Colon (tissue), 2 donors: ENCODE measurements at regions not wholly inside any gene's neighbourhood (a gene's known extent, or its start where the extent isn't known, plus 50 kb on each side); places are given as distances from the start of the nearest gene placed in this dataset.

Experiments used
- FAIRE-seq: peaks from 2 replicates; lab custom pipeline; 2012; peaks lifted over from hg19 to GRCh38; lab: Jason Lieb, UNC
- donor health status: control.
- donor health status: control.

DNA sequence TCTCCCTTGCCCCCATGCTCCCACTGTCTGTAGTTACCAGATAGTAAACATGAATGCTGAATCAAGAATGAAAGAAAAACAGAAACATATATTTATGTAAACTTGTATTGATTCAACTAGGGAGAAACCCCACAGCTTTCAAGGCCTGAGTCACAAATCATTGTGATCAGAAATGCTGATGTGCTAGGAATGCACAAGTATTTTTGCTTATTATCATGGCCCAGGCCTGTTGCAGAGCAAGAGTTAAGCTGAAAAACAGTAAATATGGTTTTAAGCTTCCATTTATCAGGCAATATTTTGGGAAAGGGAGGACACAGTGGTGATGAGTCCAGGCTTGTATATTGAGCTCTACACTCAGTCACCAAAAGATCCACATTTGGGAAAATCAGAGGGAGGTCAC is 669.6 kb downstream of the DIAPH3 start:
- FAIRE-seq: no peak

DNA sequence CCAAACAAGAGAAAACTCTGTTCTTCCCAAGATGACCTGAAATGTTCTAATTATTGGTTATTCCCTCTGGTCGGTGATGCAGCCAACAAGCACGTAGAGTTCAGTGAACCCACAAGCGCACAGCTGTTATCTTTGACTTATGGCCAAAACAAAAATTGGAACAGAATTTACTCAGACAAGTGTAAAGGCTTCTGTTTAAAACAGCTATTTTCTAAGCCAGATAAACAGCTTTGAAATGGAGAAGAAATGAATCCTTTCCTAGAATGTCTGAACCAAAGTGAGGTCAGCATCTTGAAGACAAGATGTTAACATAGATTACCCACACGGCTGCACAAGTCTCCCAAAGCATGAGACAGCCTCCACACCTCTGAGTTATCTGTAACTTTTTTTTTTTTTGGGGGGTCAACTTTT is 669.2 kb downstream of the DIAPH3 start:
- FAIRE-seq: no peak

DNA sequence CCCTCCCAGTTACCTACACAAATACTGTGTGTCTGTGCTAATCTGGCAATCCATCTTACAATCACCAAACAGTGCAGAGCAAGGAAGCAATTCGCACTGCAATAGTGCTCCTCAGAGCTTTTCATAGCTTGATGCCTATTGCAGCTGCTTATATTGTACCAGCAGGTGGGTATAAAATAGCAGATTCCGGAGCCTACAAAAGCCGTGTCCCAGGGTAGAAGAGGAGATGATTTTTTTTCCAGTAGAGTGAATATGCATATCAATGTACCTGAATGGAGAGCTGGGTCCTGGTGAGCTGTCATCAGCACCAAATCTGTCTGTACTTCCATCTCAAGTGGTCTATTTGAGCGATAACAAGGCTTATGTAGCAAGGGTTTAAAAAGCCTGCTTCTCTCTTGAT is 668.4 kb downstream of the DIAPH3 start:
- no peak for FAIRE-seq

DNA sequence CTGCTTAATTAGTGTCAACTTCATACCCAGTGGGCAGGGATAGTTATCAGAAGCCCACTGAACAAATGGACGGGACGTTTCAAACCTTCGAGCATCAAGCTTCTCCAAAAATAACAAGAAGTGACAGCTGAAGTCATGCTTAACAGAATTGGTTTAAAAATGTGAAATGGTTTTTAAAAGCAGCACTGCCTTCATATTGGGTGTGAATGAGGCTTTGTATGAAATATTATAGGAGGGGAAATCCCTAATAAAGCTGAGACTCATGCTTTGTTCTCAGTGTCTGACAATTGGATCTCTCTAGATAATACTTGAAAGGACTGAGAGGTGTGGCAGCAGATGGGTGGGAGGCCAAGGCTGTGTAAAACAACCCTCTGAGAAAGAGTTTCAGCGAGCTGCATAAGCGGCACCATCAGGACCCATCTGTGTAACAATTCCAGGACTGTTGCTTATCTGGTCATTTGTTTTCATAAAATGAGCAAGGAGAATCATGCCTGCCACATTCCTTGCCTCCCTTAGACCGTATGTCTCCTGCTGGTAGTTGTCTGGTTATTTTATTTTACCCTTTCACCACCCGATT is 667.7 kb downstream of the DIAPH3 start:
- no peak for FAIRE-seq

DNA sequence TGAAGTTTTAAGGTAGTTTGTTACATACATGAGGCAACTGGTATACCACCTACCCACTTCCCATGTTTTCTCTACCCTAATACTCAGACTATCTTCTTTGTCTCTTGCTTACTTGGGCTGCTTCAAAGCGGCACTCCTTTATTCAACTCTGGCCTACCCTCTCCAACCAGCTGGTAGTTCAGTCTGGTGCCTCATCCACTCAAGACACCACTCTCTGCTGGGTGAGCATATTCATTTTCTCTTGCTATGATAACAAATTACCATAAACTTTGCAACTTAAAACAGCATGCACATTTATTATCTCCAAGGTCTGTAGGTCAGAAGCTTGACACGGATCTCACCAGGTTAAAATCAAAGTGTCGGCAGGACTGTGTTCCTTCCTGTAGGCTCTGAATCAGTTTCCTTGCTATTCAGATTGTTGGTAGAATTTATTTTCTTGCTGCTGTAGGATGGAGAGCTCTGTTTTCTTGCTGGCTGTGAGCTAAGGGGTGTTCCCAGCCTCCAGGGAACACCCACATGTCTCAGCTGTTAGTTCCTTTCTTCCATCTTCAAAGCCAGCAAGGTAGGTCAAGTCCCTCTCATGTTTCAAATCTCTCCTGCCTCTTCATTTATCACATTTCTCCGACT is 666.0 kb downstream of the DIAPH3 start:
- no peak for FAIRE-seq

DNA sequence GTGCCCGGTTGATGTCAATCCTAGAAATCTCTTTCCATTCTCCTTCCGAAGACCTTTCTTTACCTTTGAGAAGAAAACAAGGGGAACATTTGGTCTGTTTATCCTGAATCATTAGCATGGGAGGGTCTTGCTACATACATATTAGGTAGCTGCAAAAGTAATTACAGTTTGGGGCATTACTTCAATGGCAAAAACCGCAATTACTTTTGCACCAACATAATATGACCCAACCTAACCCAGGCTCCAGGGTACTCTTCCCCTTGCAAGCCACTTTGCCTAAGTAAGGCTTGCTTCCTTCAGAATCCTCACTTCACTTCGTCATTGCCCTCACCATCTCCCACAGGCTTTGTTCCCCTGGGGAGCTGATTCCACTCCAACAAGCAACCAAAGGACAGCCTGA is 662.7 kb downstream of the DIAPH3 start:
- no peak for FAIRE-seq

DNA sequence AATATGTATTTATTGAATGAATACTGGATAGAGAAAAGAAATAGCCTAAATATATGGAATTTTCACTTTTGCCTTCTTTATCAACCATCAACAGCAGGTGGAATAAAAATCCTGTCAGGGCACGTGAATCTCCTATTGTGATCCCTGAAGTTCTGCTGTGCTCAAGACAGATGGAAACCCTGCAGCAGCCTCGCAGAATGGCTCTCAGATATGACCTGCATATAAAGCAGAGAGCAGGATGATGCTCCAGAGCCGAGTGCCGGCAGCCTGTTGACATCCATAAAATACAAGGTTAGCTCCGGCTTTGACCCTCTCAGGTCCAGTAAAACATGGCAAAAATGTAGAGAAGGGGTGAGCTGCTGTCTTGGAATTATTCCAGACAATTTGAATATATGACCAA is 659.3 kb downstream of the DIAPH3 start:
- no peak for FAIRE-seq

DNA sequence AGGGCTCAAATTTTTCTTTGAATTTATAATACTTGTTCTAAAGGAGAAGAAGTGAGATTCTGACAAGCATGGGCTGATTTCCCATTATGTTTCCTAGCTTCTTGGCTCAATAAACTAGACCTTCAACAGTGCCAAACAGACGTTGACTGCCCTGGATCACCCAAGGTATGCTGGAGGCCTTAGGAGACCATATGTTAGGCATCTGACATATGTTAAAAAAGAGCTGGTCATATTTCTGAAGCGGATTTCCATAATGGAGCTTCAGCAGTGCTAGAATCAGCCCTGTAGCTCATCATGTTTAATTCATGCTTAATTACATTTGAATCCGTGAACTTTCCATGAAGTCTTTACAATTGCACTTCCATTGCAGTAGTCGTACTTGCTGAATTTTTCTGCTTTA is 653.3 kb downstream of the DIAPH3 start:
- no peak for FAIRE-seq

DNA sequence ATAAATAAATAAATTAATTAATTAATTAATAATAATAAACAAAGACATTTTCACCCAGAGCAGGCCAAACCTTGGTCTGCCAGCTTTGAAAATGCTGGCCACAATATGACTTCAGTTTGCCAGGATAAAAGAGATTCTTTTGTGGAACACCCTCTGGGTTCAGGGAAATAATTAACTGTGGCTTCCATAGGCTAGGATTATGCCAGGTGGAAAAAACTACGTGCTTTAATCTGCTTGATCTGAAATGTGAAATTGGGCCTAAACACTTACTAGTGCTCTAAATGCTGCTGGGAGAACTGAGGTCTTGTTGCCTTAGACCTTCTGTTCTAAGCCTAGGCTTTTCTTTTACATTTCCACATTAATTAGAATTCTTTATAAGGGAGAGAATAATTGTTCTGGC is 650.0 kb downstream of the DIAPH3 start:
- no peak for FAIRE-seq

DNA sequence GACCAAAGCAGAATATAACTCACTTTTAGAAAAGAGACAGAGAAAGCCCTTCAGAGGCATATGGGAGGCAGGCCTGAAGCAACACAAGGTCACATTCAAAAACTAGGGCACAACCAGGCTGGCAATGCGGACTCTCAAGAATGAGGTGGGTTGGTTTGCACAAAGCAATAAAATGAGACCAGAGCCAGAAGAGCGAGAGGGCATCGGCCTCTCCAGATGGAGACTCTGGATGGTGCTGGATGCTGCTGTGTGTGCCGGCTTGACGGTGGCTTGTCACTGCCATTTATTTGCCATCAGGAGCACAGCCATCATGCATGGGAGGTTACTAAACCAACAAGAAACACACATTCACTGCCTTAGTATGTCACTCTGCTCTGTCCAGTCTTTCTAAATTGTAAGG is 649.4 kb downstream of the DIAPH3 start:
- no peak for FAIRE-seq

DNA sequence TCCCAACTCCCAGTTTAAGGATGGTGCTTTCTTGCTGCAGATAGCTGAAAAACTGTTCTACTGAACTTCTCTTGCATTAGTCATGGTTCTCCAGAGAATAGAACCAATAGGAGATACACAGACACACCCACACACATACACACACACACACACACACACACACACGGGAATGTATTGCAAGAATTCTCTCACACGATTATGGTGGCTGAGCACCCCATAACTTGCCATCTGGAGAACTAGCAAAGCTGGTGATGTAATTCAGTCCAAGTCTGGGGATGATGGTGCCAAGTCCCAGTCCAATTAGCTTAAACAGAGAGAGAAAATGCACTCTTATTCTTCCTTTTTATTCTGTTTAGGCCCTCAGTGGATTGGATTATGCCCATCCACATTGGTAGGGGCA is 643.9 kb downstream of the DIAPH3 start:
- no peak for FAIRE-seq

DNA sequence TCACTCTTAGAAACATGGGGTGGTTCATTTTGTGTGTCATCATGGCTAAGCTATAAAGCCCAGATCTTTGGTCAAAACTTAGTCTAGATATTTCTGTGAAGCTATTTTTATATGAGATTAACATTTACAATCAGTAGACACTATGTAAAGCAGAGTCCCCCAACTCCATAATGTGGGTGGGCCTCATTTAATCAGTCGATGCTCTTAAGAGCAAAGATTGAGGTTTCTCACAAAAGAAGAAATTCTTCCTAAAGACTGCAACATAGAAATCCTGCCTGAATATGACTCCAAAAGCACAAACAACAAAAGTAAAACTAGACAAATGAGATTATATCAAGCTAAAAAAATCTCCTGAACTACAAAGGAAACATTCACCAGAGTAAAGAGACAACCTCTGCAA is 642.2 kb downstream of the DIAPH3 start:
- FAIRE-seq: no peak

DNA sequence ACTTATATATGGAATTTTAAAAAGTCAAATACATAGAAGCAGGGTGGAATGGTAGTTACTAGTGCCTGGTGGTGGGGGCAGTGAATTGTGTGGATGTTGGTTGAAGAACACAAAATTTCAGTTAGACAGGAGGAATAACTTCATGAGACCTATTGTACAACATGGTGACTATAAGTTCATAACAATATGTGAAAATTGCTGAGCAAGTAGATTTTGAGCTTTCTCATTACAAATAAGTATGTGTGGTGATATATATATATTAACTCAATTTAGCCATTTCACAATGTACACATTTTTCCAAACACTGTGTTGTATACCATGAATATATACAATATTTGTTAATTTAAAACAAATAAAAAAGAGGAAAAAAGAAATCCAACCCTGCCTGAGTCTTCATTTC is 641.1 kb downstream of the DIAPH3 start:
- no peak for FAIRE-seq

DNA sequence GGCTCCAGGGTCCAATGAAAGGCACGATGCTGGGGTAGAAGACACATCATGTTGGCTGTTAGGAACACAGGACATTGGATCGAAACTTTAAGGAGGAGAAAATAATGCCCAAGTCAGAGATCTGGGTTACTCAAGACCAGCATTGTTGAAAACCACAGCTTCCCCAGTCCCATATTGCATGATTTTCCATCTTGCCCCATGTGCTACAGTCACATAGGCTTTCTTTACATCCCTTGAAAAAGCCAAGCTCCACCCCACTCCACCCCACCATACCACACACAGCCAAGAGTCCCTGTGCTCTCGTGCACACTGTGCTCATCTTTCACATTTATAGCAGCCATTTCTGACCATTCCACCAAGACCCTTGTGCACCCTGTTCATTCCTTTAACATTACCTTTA is 636.2 kb downstream of the DIAPH3 start:
- FAIRE-seq: no peak

DNA sequence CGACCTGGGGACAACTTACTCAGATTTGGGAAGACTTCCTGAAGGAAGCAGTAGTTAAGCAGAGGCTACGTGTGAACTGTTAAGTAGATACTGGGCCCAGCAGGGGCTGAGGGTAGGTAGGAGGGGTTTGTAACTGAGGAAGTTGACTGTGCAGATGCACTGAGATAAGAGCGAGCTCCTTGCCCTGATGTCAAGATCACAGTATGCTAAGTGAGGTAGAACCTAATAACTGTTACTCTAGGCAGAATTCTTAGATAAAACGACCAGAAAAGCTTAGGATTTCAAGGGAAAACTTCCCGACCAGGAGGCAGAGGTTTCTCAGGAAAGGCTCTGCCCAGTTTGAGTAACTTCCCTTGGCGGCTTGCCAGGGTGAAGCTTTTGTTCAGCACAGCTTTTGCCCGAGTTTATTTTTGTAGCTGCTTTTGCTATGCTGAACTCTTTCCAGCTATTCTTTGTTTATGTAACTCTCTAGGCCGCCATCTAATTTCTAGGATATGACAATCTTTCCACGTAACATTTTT is 632.1 kb downstream of the DIAPH3 start:
- no peak for FAIRE-seq

DNA sequence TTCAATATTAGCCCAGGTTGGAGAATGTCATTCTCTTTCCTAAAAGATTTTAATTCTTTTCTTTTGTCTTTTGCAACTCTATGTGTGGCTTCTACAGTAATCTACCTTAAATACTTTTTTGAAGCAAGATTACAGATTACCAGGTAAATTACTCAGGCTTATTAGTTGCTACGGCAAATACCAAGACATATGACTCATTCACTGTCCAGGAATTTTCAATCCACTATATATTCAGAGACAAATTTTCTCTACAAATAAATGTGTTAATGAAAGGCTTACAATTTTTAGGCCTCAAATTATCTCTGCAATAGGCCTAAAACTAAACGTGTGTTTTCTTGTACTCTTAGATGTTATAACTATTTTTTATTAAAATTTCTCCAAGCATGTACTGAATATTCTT is 631.3 kb downstream of the DIAPH3 start:
- no peak for FAIRE-seq

DNA sequence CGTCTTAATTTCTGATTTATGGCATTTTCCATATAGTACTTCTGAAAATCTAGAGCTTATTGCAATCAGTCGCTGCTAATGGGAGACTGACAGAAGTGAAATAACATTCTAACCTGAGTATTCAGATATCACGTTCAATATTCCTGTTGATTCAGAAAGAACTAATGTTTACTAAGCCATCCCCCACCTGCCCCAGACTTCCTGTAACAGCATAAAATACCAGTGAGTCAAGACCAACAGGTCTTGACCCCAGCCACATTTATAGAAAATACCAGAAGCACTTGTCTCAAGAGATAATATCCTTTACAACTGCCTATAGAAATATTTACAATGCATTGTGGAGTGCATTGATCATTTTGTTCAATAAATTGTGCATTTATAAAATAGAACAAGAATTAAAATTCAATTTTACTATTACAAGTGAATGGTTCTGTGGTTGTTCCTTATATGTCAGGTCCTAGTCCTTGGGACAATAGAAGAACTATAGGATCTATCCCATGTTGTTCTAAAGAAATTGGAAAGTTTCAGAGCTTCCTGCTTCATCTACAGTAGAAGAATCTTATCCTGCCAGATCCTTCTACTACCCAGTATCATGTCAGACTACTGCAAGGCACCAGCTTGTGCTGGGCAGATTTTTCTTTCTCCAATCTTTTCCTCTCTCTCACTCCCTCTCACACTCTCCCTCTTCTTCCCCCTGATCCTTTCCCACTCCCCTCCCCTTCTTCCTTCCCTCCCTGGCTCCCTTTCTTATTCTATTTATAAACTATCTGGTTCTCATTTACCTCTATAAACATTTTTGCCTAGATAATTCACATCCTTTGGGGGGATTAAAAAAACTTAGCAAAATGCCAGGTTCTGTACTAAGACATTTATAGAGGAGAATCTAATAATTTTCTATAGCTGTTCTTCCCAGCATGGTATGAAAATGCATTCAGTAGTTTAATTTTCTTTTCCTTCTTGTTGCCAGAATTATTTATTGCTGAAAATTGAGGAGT is 629.9 kb downstream of the DIAPH3 start:
- FAIRE-seq: no peak

DNA sequence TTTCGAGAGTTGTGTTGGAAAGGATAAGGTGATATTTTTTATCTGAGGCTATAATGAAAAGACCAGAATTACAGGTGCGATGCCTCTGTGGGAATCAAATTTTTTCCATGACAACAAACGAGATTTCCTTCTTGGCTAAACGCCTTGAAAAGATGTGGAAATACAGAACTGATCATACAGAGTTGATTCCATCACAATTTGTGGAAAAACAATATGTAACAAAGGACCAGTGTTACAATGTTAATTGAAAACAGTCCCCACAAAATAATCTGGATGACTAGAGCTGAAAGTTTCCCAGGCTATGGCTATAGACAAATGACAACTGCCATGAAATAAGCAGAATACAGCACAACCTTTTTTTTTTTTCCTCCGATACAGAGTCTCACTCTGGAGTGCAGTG is 628.9 kb downstream of the DIAPH3 start:
- no peak for FAIRE-seq

DNA sequence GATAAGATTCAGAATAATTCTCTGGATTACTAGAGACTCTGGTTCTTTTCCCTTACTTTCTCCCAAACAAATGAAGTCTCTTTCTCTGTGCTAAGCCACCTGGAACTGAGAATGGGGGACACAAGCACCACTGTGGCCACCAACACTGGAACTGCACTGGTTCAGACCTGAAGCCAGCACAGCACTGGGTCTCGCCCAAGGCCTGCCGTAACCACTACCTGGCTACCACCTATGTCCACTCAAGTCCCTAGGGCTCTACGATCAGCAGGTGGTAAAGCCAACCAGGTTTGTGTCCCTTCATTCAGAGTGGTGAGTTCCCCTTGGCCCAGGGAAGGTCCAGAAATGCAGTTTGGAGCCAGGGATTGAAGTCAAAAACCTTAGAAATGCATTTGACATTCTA is 626.2 kb downstream of the DIAPH3 start:
- no peak for FAIRE-seq

DNA sequence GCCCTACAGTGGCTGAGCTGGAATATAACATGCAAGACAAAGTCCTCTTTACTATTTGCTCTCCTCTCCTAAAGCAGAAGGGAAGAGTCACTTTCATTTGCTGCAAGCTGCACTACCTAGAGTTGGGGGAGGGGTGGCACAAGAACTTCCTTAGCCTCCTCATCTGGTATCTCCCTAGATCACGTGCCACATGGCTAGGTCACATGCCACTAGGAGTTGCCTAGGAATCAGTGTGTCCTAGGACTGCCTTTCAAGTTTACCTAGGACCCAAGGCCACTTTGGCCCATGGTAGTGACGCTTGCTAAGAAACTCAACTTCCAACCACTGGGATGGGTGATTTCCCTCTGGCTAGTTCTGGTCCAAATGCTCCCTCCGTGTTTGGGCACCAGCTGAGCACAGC is 625.2 kb downstream of the DIAPH3 start:
- FAIRE-seq: no peak

DNA sequence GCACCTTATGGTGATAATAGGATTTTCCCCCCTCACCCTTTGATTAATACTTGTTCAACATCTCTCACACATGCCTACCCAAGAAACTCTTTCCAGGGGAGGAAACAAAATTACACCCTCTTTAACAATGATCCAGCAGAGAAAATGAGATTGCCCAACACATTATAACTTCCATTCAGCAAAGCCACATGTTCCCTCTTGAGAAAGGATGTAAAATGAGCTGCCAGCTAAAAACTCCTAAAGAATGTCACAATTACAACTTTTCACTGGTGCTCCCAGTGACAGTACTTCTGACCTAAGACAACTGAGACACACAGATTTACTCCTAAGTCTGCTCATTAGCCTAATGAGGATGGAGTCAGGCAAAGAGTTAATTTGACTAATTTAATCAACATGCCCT is 621.4 kb downstream of the DIAPH3 start:
- no peak for FAIRE-seq

DNA sequence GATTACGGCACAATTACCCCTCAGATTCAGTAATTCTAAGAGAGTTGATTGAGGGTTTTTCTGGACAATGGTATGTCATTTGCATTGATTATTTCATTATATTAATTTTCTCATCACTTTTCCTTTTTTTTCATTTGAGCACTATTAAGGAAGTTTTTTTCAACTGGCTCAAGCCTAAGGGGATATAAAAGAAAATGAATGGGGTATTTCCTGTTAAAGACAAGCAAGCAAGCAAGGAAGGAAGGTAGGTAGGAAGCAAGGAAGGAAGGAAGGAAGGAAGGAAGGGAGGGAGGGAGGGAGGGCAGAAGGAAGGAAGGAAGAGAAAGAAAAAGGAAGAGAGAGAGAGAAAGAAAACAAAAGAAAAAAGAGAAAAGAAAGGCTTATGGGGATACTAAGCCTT is 620.3 kb downstream of the DIAPH3 start:
- FAIRE-seq: no peak

DNA sequence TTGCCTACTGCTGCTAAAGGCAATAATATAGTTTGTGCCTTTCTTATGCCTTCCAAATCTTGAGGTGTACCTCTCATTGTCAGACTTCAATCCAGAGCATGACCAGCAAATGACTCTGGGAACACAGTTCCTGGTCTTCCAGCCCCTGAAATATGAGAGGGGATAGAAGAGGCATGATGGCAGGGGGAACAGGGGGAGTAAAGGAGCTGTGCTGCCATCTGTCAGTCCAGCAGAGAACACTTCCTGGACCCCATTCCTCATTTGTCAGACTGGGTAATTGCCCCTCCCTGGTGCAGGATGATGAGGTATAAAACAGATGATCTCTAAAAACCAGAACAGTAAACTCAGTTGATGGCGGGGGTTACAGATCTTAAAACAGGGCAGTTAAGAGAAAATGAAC is 618.7 kb downstream of the DIAPH3 start:
- FAIRE-seq: no peak
